Fibroblast of lung (primary cell): ENCODE measurements at regions not wholly inside any gene's neighbourhood (a gene's known extent, or its start where the extent isn't known, plus 50 kb on each side); places are given as distances from the start of the nearest gene placed in this dataset.

ENCODE experiments used
- CTCF ChIP-seq, 2 donors: IDR thresholded peaks in 1 of 2; conservative IDR thresholded peaks in 1 of 2; 1 replicate in 1 of 2; 2 replicates in 1 of 2; pipeline ENCODE4 v1.5.1; 2011 to 2012; ENCODE audit warnings: low read length in 2 of 2, control low read depth in 1 of 2, inconsistent platforms in 1 of 2, low read depth in 1 of 2, mild to moderate bottlenecking in 1 of 2
- EZH2 ChIP-seq: IDR thresholded peaks from 2 replicates; pipeline ENCODE4 v1.5.1; 2012; ENCODE audit warnings: low read length, control low read depth, mild to moderate bottlenecking; ENCODE audit errors: missing control alignments

- no peak for TF ChIP-seq CTCF (conservative IDR thresholded peaks at IDR 0.05 in 1 of 2, IDR thresholded peaks at IDR 0.05 in 1 of 2; ENCODE audit: low read depth in 1 of 2, low read length in 2 of 2)
- TF ChIP-seq EZH2, result no peak
These were observed 616.5 kb downstream of the C6orf118 start for GRCh38 chr6:164692772-164693510.
